ENCODE measurements at regions not wholly inside any gene's neighbourhood (a gene's known extent, or its start where the extent isn't known, plus 50 kb on each side); places are given as distances from the start of the nearest gene placed in this dataset.

DNA sequence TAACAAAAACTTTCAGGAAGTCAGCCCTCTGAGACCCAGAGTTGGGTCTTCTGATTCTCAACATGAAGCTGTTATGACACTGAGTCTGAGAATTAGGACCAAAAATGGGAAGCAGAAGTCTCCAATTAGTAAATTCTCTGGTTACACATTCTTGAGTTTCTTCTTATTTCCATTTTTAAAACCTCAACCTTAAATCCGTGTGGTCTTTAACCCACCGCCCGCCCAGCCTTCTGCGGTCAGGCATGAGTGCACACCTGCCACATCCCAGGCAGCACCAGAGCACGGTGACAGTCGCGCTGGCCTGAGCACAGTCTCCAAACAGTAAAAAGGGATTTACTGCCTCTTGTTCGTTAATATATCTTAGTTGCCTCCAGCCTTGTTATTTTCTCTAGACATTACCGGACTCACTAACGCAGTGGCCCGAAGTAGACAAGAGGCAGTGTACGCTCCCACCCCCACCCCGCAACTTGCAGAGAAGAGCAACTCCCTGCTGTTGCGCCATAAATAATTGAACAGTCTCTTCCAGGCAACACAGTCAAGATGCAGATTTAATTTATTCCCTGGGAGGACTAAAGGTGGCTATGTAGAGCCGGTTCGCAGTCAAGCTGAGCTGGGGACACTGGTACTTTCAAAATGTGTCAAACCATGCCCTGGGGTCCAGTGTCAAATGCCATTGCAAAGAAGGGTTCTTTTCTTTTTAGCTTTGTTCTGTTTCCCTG, 147.0 kb upstream of the CELF2 start:
- DNase-seq, result no peak

GRCh38 chr10:10871352-10871751, 146.3 kb upstream of the CELF2 start:
- DNase-seq, result no peak

DNA sequence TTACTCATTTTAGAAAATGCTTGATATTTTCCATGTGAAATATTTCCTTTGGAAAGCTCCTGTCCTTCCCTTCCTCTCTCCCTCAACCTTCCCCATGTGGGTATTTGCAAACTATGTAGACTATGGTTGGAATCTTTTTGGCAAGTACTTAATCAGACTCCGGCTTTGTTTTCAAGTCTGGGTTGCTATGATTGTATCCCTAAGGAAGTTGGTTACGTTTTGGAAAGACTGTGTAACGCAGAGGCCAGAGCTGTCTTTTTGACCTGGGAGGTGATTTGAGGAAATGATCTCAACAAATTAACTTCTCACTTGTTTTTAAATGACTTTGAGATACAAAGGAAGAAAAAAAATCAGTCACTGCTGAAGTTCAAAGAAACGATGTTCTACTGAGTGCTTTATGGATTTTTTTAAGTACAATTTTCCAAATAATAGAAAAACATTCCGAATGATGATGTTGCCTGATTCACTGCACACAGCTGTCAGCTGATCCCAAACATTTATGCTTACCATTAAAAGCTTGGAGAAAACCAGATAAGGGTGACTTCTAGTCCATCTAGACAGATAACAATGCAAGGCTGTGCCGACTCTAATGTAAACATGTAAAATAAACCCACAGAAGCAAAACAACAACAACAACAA, 145.5 kb upstream of the CELF2 start:
- DNase-seq, result no peak

DNA sequence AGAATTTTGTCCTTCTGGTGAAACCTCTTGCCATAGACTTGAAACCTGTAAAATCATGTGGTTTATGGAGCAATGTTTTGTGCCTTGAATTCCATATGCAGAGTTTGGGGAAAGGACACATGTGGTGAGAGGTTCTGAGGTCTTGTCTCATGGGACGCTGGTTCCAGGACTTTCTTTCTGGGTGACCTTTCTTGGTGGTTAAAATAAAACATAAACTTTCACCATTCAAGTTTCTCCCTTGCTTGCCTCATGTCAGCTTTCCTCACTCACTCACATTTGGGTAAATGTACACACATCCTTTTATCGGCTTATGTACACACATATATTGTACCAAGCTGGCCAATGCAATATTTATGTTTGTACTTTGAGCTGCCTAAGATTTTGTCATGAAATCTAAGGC, 144.9 kb upstream of the CELF2 start:
- DNase-seq, result no peak

- no peak for DNase-seq
Measured at GRCh38 chr10:10873289-10873688, 144.4 kb upstream of the CELF2 start.

- DNase-seq, result no peak
Measured at GRCh38 chr10:10873915-10874314, 143.8 kb upstream of the CELF2 start.

GRCh38 chr10:10878963-10879362, 138.7 kb upstream of the CELF2 start:
- DNase-seq, result no peak

DNA sequence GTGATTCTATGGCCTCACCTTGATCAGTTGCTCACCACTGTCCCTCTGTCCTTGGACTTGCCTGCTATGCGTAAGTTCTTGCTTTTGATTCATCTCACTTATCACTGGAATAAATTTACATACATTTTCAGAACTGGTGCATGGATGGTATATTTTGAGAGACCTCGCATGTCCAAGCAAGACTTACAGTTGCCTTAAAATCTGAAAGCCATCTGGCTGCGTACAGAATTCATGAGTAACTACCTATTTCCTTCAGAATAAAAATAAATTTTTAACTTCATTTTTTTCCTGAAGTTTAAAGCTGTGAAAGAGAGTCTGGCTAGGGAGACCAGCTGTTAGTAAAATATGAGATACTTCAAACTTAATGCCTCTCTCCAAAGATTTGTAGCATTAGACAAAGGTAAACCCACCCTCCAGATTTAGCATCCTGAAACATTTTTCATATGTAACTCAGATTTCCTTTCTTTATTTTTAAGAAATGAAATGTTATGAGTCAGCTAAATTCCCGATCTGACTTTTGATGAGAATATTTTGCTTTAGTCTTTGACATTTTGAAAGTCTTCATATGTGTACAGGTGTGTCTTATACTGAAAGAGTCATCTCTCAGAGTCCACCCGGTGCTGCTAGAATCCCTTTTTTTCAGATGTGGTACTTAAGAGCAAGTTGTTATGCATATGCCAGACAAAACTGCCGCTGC, 136.4 kb upstream of the CELF2 start:
- no peak for DNase-seq

DNA sequence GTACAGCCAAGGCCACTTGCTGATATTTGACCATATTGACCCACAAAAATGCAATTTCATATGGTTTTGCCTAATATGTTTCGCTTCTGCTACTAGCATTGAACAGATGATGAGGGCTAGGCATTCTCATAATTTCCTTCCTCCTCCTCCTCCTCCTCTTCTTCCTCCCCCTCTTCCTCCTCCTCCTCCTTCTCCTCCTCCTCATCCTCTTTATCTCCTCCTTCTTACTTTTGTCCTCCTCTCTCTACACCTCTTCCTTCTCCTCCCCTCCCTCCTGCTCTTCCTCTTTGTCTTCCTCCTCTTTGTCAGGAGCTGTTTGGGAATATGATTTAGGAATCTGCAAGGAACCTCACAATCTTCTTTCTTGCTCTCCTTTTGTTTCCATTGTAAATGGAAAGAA, 133.9 kb upstream of the CELF2 start:
- no peak for DNase-seq

DNA sequence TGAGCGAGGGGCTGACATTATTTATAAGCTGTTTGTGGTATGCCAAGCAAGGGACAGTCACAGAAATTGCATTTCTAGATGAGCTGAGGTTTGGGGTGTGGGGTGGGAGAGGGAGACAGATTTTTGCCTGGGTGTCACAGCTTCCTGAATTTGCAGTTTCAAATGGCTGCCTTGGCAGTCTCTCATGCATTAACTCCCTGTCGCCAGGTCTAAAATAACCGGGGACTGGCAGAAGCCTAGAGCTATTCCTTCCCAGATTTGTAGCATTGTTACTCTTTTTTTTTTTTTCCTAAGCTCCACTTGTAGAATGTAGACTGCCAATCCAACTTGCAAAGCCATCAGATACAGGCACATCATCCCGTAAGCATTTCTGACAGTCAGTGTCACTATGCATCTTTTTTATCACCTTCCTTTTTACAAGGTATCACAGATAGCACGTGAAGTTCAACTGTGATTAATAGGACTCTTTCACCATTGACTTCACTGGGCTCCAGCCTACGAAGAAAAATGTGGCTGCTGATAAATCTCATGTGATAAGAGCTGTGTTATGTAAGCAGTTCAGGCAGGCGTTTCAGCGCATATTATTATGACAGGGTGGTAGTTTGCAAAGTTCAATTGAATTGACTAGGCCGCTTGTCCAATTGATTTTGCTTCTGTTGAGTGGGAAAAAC, 130.7 kb upstream of the CELF2 start:
- DNase-seq, result no peak

- DNase-seq, result no peak
Measured at GRCh38 chr10:10891124-10892082, 126.3 kb upstream of the CELF2 start.

- no peak for DNase-seq
Measured at GRCh38 chr10:10892290-10892875, 125.3 kb upstream of the CELF2 start.

GRCh38 chr10:10897400-10897799, 120.3 kb upstream of the CELF2 start:
- DNase-seq, result no peak

DNA sequence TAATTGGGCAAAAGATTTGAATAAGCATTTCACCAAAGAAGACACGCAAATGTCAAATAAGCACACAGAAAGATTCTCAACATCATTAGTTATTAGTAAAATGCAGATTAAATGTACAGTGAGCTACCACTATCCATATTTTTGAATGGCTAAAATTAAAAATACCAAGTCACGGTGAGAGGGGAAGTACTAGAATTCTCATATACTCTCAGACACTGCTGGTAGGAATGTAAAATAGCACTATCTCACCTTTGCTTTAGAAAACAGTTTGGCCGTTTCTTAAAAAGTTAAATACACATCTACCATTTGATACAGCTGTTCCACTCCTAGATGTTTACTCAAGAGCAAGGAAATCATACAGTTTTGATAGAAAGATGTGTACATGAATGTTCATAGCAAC, 115.8 kb upstream of the CELF2 start:
- DNase-seq, result no peak

- DNase-seq, result no peak
Measured at GRCh38 chr10:10902951-10903350, 114.7 kb upstream of the CELF2 start.

DNA sequence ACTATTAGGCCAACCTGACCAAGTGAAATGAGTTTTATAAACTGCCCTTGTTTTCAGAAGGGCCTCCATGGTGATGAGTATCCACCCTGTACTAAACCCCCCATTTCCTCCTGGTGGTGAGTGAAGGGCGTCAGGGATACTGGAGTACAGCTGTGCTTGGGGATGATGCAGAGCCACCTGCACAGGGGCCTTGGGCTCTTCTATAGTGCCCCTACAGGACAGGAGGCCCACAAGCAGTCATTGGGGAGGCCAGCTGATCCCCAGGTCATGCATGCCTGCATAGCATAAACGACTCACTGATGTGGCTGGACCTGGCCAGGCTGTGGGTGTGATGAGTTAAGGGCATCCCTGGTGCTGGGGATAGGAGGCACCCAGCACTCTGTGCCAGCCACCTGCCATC, 114.1 kb upstream of the CELF2 start:
- DNase-seq, result no peak

DNA sequence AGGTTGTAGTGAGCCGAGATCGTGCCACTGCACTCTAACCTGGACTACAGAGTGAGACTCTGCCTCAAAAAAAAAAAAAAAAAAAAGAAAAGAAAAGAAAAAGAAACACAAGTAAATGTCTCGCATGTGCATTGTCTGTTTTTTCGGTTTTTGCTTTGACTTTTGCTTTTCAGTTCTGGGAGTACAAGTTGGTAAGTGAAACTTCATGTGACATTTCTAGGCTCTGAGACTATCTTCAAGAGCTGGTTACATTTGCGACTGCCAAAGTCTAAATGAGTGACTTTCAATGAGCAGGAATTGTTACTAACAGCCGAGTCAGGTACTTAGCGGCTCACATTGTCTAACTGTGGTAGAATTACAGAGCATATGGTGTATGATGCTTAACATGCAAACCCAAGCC, 107.0 kb upstream of the CELF2 start:
- no peak for DNase-seq

DNA sequence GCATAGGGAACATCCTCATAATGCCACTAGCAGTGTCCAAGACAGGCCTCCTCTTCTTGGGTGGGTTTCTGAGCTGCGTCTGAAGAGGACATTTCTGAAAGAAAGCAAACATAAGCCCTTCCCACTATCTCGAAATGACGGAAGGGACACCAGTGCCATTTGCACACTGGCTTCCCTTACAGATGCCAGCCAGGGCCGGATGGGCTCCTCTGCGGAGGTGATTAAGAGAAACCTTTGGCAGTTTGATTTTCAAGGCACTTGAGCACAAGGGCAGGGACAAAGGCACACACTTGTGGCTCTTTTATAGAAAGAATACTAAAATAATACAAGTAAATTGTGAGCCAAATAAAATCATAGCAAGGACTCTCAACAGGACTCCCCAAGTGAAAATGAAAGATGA, 106.6 kb upstream of the CELF2 start:
- no peak for DNase-seq

DNA sequence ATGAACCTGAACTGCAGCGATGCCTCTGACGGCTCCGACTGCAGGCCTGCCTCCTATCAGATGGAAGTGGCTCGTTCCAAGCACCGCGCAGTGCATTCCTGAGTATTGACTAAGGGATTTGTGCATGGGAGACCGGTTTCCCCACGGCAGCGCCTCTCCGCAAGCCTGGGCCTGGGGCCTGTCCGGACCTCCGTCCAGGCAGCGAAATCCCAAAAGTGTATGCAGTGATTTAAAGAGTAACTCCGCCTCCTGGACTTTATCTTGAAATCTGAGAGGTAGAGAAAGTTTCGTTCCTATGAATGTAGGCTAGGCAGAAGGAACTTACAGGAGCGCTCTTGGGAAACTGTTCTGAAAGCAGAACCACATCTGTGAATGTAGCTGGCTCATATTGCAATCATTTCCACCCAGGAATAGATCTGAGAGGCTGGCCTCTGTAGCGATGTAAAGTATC, 106.2 kb upstream of the CELF2 start:
- no peak for DNase-seq

- no peak for DNase-seq
Measured at GRCh38 chr10:10914144-10914543, 103.5 kb upstream of the CELF2 start.

DNA sequence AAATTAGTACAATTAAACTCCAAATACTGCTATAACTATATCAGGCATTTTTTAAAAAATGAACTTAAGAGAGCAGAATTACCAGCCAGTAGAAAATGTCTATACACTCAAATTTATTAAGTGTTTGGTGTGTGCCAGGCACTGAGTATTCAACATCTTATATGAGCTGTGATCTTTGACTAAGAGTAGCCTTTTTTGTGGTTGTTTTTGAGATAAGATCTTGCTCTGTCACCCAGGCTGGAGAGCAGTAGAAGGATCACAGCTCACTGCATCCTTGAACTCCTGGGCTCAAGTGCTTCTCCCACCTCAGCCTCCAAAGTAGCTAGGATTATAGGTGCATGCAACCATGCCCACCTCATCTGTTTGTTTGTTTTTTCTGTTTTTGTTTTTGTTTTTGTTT, 102.5 kb upstream of the CELF2 start:
- no peak for DNase-seq

DNA sequence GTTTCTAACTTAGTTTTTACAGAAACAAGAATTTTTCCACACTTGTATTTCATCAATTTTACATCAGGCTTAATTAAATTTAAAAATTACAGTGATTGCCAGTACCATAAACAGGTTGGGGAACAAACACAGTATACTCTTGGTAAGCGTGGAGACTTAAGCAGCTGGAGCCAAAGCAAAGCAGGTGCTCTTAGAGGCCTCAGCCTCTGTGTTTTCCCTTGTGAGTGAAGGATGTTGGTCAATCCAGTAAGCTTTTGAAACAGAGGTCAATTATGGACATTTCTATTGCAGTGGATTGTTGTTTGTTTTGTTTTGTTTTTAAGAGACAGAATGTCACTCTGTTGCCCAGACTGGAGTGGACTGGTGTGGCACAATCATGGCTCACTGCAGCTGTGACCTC, 100.6 kb upstream of the CELF2 start:
- DNase-seq, result no peak

Data from stimulated activated CD4-positive, alpha-beta T cell treated with anti-CD3 and anti-CD28 coated beads, Interleukin-2, amount 100 ng/mL, for 24 hours (primary cell).